ENCODE measurements at regions not wholly inside any gene's neighbourhood (a gene's known extent, or its start where the extent isn't known, plus 50 kb on each side); places are given as distances from the start of the nearest gene placed in this dataset.

DNA sequence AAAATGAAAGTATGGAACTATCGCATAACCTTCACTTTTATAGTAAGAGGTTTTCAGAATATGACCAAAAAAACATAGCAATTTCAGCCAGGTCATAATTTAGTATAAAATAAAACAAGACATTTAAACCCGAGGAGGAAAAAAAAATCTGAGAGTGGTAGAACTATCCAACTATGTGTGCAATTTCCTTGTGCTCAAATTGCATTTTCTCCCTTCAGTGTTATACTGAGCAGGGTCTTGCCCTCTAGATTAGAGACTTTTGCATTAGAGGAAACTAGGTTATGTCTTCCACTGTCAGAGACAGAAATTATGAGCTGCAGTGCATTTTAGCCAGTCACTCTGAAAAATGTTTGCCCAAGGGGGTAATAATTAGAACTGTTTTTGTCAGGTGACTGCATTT lies 330.6 kb downstream of the NR2F1-AS1 start:
- TF ChIP-seq POLR2A (IDR thresholded peaks at IDR 0.05; ENCODE audit: extremely low read depth, insufficient read length) (no peak), MYC (IDR thresholded peaks at IDR 0.05; ENCODE audit: low read depth, low read length) (no peak), CTCF (IDR thresholded peaks at IDR 0.05; ENCODE audit: low read depth, low read length) (no peak), MAX (IDR thresholded peaks at IDR 0.05; ENCODE audit: low read depth, low read length) (no peak)
- DNase-seq (ENCODE audit: low read depth): no peak
- no peak overlapping the region for H3K4me3 ChIP-seq (ENCODE audit: low read depth, low read length)

DNA sequence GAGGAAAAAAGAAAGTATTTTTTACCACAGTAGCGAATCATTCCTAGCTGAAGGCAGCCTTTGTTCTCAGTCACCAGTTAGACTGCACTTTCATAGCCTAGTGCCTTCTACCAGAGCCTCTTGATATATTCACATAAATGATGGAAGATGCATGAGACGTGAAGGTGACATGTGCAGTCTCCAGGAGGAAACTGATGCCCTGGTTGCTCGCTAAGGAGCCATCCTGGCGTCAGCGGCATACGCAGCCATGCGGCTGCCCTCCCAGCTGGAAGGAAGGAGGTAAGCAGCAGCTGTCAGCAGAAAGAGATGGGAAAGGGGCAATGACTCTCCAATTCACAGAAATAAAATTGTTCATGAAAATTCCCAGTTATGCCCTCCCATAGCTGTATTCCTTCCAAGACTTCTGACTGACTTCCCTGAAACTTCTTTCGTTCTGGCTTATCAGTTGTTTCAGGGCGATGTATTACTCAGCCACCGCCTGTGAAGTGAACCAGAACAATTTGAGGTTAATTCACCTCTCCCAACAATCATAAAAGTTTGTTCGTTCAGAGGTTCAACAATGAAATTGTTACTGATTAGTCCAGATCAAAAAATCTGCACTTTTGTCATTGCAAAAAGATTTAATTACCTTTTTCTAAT lies 331.2 kb downstream of the NR2F1-AS1 start:
- DNase-seq (ENCODE audit: low read depth): no peak
- TF ChIP-seq CTCF (IDR thresholded peaks at IDR 0.05; ENCODE audit: low read depth, low read length): no peak
- TF ChIP-seq POLR2A (IDR thresholded peaks at IDR 0.05; ENCODE audit: extremely low read depth, insufficient read length): no peak
- no peak for TF ChIP-seq MAX (IDR thresholded peaks at IDR 0.05; ENCODE audit: low read depth, low read length)
- TF ChIP-seq MYC (IDR thresholded peaks at IDR 0.05; ENCODE audit: low read depth, low read length): no peak
- no peak overlapping the region for H3K4me3 ChIP-seq (ENCODE audit: low read depth, low read length)

DNA sequence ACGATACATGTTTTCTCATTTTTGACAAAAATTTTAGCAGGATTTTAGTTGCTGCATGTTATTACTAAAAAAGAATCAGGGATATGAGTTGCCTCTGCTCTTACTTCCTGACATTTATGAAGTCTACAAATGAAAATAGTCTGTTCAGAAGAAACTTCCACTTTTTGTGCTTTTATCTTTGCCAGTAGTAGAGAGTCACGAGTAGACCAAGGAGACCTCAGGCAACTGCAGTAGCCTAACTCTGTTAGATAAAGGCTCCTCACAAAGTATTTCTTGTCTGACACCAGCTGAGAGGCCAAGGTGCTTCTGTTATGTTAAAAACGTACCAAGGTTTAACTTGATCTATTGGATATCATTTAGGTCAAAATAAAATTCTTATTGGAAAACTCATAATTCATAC lies 333.9 kb downstream of the NR2F1-AS1 start:
- TF ChIP-seq MYC (IDR thresholded peaks at IDR 0.05; ENCODE audit: low read depth, low read length) (no peak), MAX (IDR thresholded peaks at IDR 0.05; ENCODE audit: low read depth, low read length) (no peak), POLR2A (IDR thresholded peaks at IDR 0.05; ENCODE audit: extremely low read depth, insufficient read length) (no peak), CTCF (IDR thresholded peaks at IDR 0.05; ENCODE audit: low read depth, low read length) (no peak)
- no peak overlapping the region for H3K4me3 ChIP-seq (ENCODE audit: low read depth, low read length)
- no peak for DNase-seq (ENCODE audit: low read depth)

DNA sequence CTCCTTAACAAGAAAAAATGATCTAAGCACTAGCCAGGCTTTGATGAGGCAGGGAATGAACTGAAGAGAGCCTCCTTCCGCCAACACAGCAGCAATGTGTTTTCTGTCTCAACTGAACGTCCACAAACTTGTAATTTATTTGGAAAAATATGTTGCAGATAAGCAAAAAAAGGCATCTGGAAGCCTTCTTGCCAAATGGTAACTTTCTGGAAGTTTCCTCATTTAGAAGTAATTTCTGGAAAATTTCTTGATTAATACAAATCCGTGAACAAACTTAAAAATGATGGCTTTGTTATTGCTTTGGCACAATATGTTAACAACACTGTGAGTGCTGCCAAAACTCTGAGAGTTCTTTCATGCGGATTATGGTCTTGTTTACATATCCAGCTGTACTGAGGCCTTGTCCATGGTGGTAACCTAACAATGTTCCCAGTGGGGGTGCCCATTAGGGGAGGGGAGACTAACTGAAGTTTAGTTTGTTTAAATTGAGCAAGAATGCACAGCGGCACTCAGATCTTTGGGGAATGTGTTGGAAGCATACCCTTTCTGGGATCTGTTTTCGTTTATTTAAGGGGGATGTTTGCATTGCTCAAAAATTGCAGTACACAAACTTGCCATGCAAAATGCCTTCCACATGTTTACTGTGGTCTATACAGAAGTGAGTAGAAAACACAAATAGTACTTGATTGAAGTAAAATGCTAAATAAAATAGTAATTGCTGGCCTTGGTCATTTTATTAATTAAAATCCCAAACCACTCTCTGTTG lies 334.7 kb downstream of the NR2F1-AS1 start:
- H3K4me3 ChIP-seq (ENCODE audit: low read depth, low read length): no peak overlapping the region
- TF ChIP-seq POLR2A (IDR thresholded peaks at IDR 0.05; ENCODE audit: extremely low read depth, insufficient read length) (no peak), MYC (IDR thresholded peaks at IDR 0.05; ENCODE audit: low read depth, low read length) (no peak), MAX (IDR thresholded peaks at IDR 0.05; ENCODE audit: low read depth, low read length) (no peak), CTCF (IDR thresholded peaks at IDR 0.05; ENCODE audit: low read depth, low read length) (no peak)
- DNase-seq (ENCODE audit: low read depth): no peak

GRCh38 chr5:93245226-93245625 lies 335.8 kb downstream of the NR2F1-AS1 start:
- H3K4me3 ChIP-seq (ENCODE audit: low read depth, low read length): no peak overlapping the region
- no peak for TF ChIP-seq MYC (IDR thresholded peaks at IDR 0.05; ENCODE audit: low read depth, low read length)
- no peak for TF ChIP-seq MAX (IDR thresholded peaks at IDR 0.05; ENCODE audit: low read depth, low read length)
- TF ChIP-seq CTCF (IDR thresholded peaks at IDR 0.05; ENCODE audit: low read depth, low read length): no peak
- TF ChIP-seq POLR2A (IDR thresholded peaks at IDR 0.05; ENCODE audit: extremely low read depth, insufficient read length): no peak
- no peak for DNase-seq (ENCODE audit: low read depth)

Measured in NB4 (cell line).